Left lung (tissue), 4 donors: ENCODE measurements at regions not wholly inside any gene's neighbourhood (a gene's known extent, or its start where the extent isn't known, plus 50 kb on each side); places are given as distances from the start of the nearest gene placed in this dataset.

Source experiments
- ATAC-seq: fragments of 200-7000 bp; cut with Tn5 transposase; one replicate; pipeline ENCODE4 v1.9.1; 2020; ENCODE audit warnings: moderate library complexity
- DNase-seq, 4 donors: peaks; one replicate each; pipeline ENCODE4 v3.0.0-alpha.2; 2013 to 2020
- H3K27ac ChIP-seq, 2 donors: fragments of 200-600 bp; sonication (generic) in 1 of 2; one replicate each; pipeline versions ENCODE4 v1.5.0 to v1.8.0; 2020 to 2021
- H3K27me3 ChIP-seq, 2 donors: fragments of 200-600 bp; sonication (generic) in 1 of 2; one replicate each; pipeline versions ENCODE4 v1.5.0 to v1.8.0; 2020 to 2021
- H3K36me3 ChIP-seq, 2 donors: fragments of 200-600 bp; sonication (generic) in 1 of 2; one replicate each; pipeline versions ENCODE4 v1.5.0 to v1.8.0; 2020 to 2021
- H3K4me1 ChIP-seq, 2 donors: fragments of 200-600 bp; one replicate each; pipeline ENCODE4 v1.8.0; 2021
- H3K4me3 ChIP-seq, 2 donors: fragments of 200-600 bp; sonication (generic) in 1 of 2; one replicate each; pipeline versions ENCODE4 v1.5.0 to v1.8.0; 2020 to 2021; ENCODE audit warnings: mild to moderate bottlenecking in 1 of 2
- H3K9me3 ChIP-seq, 2 donors: fragments of 200-600 bp; sonication (generic) in 1 of 2; one replicate each; pipeline versions ENCODE4 v1.5.0 to v1.8.0; 2020 to 2021
- intact Hi-C, 2 donors: fragments of 100-400 bp; cut with DNase I; formaldehyde crosslinking; loops; one replicate each; pipeline versions ENCODE4 v1.11.2 to v1.14.2; 2022
- TF ChIP-seq, protein P1 (sequence below), 2 donors: fragments of 200-600 bp; sonication (generic) in 1 of 2; IDR thresholded peaks; one replicate each; pipeline versions ENCODE4 v1.5.0 to v1.8.0; 2021; ENCODE audit warnings: antibody characterized with exemption in 2 of 2
- donor health status: DM: no; HTN: yes; CAD: no.
- donor health status: DM: no; HTN: no; CAD: no.

DNA sequence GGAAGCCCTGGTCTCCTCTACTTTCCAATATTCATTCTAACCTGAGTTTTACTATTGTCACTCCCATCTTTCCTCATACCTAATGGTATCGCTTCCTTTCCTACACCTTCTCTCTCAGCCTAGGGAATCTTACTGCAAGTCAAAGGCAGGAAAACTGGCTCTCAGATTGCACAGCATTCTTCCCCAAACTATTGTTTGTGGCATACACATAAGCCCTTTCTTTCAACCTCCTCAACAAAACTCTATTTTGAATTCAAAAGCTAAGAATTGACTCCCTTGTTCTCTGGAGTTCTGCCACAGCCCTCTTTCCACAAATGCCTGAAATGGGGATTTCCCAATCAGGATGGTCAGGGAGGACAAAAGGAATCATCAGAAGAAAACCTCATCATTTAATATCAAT lies 181.5 kb downstream of the FAM76B start:
- intact Hi-C loops: no loop called here
- H3K27me3 ChIP-seq: no peaks in the 10 kb centered on the region
- no peaks in the 10 kb centered on the region for H3K36me3 ChIP-seq
- no peaks in the 10 kb centered on the region for H3K4me1 ChIP-seq
- no peak overlapping the region for H3K27ac ChIP-seq
- no peak overlapping the region for H3K4me3 ChIP-seq
- DNase-seq (no peak), ATAC-seq (no peak)
- H3K9me3 ChIP-seq: no peaks in the 10 kb centered on the region
- TF ChIP-seq, protein P1, sequence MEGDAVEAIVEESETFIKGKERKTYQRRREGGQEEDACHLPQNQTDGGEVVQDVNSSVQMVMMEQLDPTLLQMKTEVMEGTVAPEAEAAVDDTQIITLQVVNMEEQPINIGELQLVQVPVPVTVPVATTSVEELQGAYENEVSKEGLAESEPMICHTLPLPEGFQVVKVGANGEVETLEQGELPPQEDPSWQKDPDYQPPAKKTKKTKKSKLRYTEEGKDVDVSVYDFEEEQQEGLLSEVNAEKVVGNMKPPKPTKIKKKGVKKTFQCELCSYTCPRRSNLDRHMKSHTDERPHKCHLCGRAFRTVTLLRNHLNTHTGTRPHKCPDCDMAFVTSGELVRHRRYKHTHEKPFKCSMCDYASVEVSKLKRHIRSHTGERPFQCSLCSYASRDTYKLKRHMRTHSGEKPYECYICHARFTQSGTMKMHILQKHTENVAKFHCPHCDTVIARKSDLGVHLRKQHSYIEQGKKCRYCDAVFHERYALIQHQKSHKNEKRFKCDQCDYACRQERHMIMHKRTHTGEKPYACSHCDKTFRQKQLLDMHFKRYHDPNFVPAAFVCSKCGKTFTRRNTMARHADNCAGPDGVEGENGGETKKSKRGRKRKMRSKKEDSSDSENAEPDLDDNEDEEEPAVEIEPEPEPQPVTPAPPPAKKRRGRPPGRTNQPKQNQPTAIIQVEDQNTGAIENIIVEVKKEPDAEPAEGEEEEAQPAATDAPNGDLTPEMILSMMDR (IDR thresholded peaks at IDR 0.05): no peak

DNA sequence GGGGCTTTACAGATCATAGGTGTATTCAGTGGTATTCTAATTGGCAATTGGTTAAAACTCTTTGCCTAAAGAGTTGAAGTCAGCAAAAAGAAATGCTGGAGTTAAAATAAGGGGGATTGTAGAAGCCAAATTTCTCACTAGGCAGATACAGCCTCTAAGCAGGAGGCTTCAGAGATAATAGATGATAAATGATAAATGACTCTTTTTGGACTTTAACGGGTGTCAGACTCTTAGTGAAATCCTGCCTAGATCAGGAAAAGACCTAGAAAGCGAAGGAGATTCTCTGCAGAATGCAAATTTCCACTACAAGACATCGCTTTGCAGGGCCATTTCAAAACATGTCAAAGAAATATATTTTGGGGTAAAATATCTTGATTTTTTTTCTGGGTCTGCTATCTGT lies 182.8 kb downstream of the FAM76B start:
- Histone ChIP-seq H3K4me1 (no peaks in the 10 kb centered on the region), H3K36me3 (no peaks in the 10 kb centered on the region), H3K27ac (no peak overlapping the region), H3K9me3 (no peaks in the 10 kb centered on the region), H3K27me3 (no peaks in the 10 kb centered on the region), H3K4me3 (no peak overlapping the region)
- intact Hi-C loops: no loop called here
- TF ChIP-seq, protein P1 (IDR thresholded peaks at IDR 0.05): no peak
- ATAC-seq (no peak), DNase-seq (no peak)

DNA sequence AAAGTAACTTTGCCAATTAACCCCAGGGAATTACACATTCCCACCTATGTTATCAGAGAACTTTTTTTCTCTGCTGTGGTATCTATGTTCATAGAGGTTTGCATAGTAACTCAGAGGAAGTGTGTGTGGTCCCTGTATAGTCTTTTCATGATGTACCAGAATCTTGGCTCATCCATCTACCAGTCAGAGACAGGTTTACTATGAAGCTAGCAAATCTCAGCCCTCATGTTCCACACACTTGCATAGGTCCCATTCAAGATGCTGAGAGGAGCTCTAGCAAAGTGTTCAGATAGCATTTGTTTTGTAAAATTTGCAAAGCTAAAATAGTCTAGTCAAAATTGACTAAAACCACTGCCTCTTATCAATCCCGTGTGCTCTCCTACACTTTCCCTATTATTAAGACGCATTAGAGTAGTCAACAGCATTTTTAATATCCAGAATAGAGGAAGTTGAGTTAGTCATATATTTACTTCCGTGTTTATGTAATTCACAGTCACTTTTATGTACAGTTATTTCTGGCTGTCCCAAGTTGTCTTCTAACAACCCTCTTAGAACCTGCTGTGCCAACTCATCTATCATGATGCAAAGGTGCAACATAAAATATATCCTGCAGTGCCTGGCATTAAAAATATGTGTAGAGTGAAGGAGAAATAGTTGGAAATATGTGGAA lies 184.2 kb downstream of the FAM76B start:
- DNase-seq (no peak), ATAC-seq (peak; percentile 22)
- no peaks in the 10 kb centered on the region for H3K4me1 ChIP-seq
- no peaks in the 10 kb centered on the region for H3K27me3 ChIP-seq
- no peaks in the 10 kb centered on the region for H3K36me3 ChIP-seq
- intact Hi-C loops: no loop called here
- no peak overlapping the region for H3K27ac ChIP-seq
- H3K9me3 ChIP-seq: no peaks in the 10 kb centered on the region
- no peak overlapping the region for H3K4me3 ChIP-seq
- TF ChIP-seq, protein P1 (IDR thresholded peaks at IDR 0.05): no peak

DNA sequence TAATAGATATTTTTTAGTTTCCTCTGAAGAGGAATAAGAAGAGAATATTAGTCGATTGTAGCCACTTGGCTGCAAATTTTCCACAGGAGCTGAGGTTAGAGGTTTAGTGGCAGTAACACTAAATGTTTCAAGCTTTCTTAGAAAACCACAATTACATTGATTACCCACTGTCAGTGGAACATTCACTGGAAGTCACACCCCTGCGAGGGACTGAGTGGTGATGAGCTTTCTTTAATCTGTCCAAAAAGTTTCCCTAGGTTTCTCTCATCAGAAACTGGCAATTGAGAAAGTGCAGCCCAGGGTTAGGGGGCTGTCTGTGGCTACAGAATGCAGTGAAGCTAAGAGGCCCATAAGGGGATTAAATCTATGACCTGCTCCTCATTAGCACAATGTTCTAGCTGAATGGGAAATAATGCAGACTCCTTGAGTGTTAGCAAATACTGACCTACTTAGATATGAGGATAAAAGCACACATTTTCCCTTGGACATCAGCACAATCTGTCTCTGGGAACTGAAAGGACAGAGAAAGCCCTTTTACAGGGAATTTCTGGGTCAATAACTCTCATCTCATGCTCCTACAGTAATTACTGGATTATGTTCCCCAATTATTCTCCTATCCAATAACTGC lies 189.5 kb downstream of the FAM76B start:
- Histone ChIP-seq H3K27me3 (no peaks in the 10 kb centered on the region), H3K27ac (no peak overlapping the region), H3K36me3 (no peaks in the 10 kb centered on the region), H3K9me3 (no peaks in the 10 kb centered on the region), H3K4me1 (no peaks in the 10 kb centered on the region), H3K4me3 (no peak overlapping the region)
- TF ChIP-seq, protein P1 (IDR thresholded peaks at IDR 0.05): no peak
- no peak for ATAC-seq
- DNase-seq: peak in 1 of 4 donors; percentile 5
- intact Hi-C loops: no loop called here

DNA sequence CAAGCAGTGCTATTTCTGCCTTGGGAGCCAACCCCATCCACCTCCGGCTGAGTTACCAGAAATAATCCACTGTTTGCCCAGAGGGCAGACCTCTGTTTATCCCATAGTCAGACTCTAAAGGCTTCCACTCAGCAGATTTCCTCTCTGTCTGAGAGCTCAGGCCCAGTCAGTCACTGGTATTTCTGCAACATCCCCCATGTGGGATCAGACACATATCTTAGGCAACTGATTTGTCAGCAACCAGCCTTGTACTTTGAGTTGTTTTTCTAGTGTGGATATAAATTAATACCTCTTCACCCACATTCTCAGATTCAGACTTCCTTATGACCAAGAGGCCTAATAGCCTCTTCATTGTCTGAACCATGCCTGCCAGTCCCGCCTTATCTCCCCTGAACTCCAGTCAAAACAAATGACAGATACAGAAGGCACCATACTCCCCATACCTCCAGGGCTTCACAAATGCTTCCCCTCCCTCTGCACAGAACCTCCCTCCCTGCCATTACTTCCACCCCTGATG lies 193.6 kb downstream of the FAM76B start:
- Histone ChIP-seq H3K36me3 (no peaks in the 10 kb centered on the region), H3K27me3 (no peaks in the 10 kb centered on the region), H3K9me3 (no peaks in the 10 kb centered on the region), H3K4me3 (no peak overlapping the region), H3K4me1 (no peaks in the 10 kb centered on the region), H3K27ac (no peak overlapping the region)
- intact Hi-C loops: no loop called here
- no peak for ATAC-seq
- DNase-seq: no peak
- TF ChIP-seq, protein P1 (IDR thresholded peaks at IDR 0.05): no peak
